Activated naive CD4-positive, alpha-beta T cell treated with anti-CD3 and anti-CD28 coated beads, Interleukin-2, amount 50 U/mL, for 72 hours (primary cell): ENCODE measurements at regions not wholly inside any gene's neighbourhood (a gene's known extent, or its start where the extent isn't known, plus 50 kb on each side); places are given as distances from the start of the nearest gene placed in this dataset.

ENCODE experiments used
- ATAC-seq, 2 donors: fragments of 150-1000 bp; cut with Tn5 transposase; 2 replicates each; pipeline ENCODE4 v1.10.0; 2021; ENCODE audit warnings: mild to moderate bottlenecking in 2 of 2, moderate library complexity in 2 of 2
- DNase-seq, 2 donors: peaks; one replicate each; pipeline ENCODE4 v3.0.0; 2021 to 2022; ENCODE audit warnings: low spot score in 2 of 2
- H3K27ac Mint-ChIP-seq, 2 donors: one replicate each; pipeline ENCODE4 v1.8.0; 2022; ENCODE audit warnings: mild to moderate bottlenecking in 2 of 2, mixed read lengths in 2 of 2
- H3K36me3 Mint-ChIP-seq, 2 donors: one replicate each; pipeline ENCODE4 v1.8.0; 2022; ENCODE audit warnings: mixed read lengths in 2 of 2
- H3K9me3 Mint-ChIP-seq, 2 donors: one replicate each; pipeline ENCODE4 v1.8.0; 2022; ENCODE audit warnings: mixed read lengths in 2 of 2

GRCh38 chr21:26784974-26785373 lies 60.2 kb downstream of the ADAMTS1 start:
- H3K36me3 Mint-ChIP-seq: no peaks in the 10 kb centered on the region
- H3K27ac Mint-ChIP-seq: no peak overlapping the region
- no peaks in the 10 kb centered on the region for H3K9me3 Mint-ChIP-seq
- DNase-seq (no peak), ATAC-seq (no peak)

- no peak for DNase-seq
- ATAC-seq: no peak
- H3K27ac Mint-ChIP-seq: no peak overlapping the region
- no peaks in the 10 kb centered on the region for H3K36me3 Mint-ChIP-seq
- H3K9me3 Mint-ChIP-seq: no peaks in the 10 kb centered on the region
Observed at GRCh38 chr21:26783466-26784195, 61.6 kb downstream of the ADAMTS1 start.

- no peak for DNase-seq
Observed at GRCh38 chr21:26782747-26783146, 62.5 kb downstream of the ADAMTS1 start.

GRCh38 chr21:26782331-26782730 lies 62.9 kb downstream of the ADAMTS1 start:
- ATAC-seq: no peak
- H3K36me3 Mint-ChIP-seq: no peaks in the 10 kb centered on the region
- H3K27ac Mint-ChIP-seq: no peak overlapping the region
- no peaks in the 10 kb centered on the region for H3K9me3 Mint-ChIP-seq
- DNase-seq: no peak

More at GRCh38 chr21:26782747-26783146, 62.5 kb downstream of the ADAMTS1 start:
- Mint-ChIP-seq H3K9me3 (no peaks in the 10 kb centered on the region), H3K27ac (no peak overlapping the region), H3K36me3 (no peaks in the 10 kb centered on the region)
- ATAC-seq: no peak

- Mint-ChIP-seq H3K9me3 (no peaks in the 10 kb centered on the region), H3K36me3 (no peaks in the 10 kb centered on the region), H3K27ac (no peak overlapping the region)
- no peak for DNase-seq
- no peak for ATAC-seq
Observed at GRCh38 chr21:26781331-26781730, 63.9 kb downstream of the ADAMTS1 start.

- Mint-ChIP-seq H3K9me3 (no peaks in the 10 kb centered on the region), H3K36me3 (no peaks in the 10 kb centered on the region), H3K27ac (no peak overlapping the region)
- no peak for ATAC-seq
- no peak for DNase-seq
Observed at GRCh38 chr21:26777166-26777565, 68.0 kb downstream of the ADAMTS1 start.

- Mint-ChIP-seq H3K27ac (no peak overlapping the region), H3K36me3 (no peaks in the 10 kb centered on the region), H3K9me3 (no peaks in the 10 kb centered on the region)
- DNase-seq (no peak), ATAC-seq (no peak)
Observed at GRCh38 chr21:26776310-26777021, 68.7 kb downstream of the ADAMTS1 start.

- H3K27ac Mint-ChIP-seq: no peak overlapping the region
- no peaks in the 10 kb centered on the region for H3K9me3 Mint-ChIP-seq
- ATAC-seq: no peak
- H3K36me3 Mint-ChIP-seq: no peaks in the 10 kb centered on the region
- no peak for DNase-seq
Observed at GRCh38 chr21:26773058-26773457, 72.2 kb downstream of the ADAMTS1 start.

- Mint-ChIP-seq H3K36me3 (no peaks in the 10 kb centered on the region), H3K9me3 (no peaks in the 10 kb centered on the region), H3K27ac (no peak overlapping the region)
- no peak for DNase-seq
- no peak for ATAC-seq
Observed at GRCh38 chr21:26769613-26770188, 75.5 kb downstream of the ADAMTS1 start.

GRCh38 chr21:26766826-26767325 lies 78.3 kb downstream of the ADAMTS1 start:
- H3K36me3 Mint-ChIP-seq: no peaks in the 10 kb centered on the region
- ATAC-seq (no peak), DNase-seq (no peak)
- no peaks in the 10 kb centered on the region for H3K9me3 Mint-ChIP-seq
- no peak overlapping the region for H3K27ac Mint-ChIP-seq

- peaks cover 0 to 7% of the 10 kb centered on the region in 2 donors for H3K9me3 Mint-ChIP-seq
- no peak for DNase-seq
- no peak for ATAC-seq
- no peak overlapping the region for H3K27ac Mint-ChIP-seq
- H3K36me3 Mint-ChIP-seq: no peaks in the 10 kb centered on the region
Observed at GRCh38 chr21:26761174-26761915, 83.9 kb downstream of the ADAMTS1 start.

GRCh38 chr21:26759731-26760130 lies 85.5 kb downstream of the ADAMTS1 start:
- DNase-seq: no peak
- Mint-ChIP-seq H3K27ac (no peak overlapping the region), H3K36me3 (no peaks in the 10 kb centered on the region), H3K9me3 (peaks cover 0 to 7% of the 10 kb centered on the region in 2 donors)
- no peak for ATAC-seq

GRCh38 chr21:26758083-26758880 lies 86.9 kb downstream of the ADAMTS1 start:
- Mint-ChIP-seq H3K27ac (no peak overlapping the region), H3K9me3 (peaks cover 0 to 7% of the 10 kb centered on the region in 2 donors), H3K36me3 (no peaks in the 10 kb centered on the region)
- ATAC-seq (no peak), DNase-seq (no peak)

- H3K9me3 Mint-ChIP-seq: peaks cover 0 to 7% of the 10 kb centered on the region in 2 donors
- no peaks in the 10 kb centered on the region for H3K36me3 Mint-ChIP-seq
- ATAC-seq (no peak), DNase-seq (no peak)
- H3K27ac Mint-ChIP-seq: no peak overlapping the region
Observed at GRCh38 chr21:26756491-26757159, 88.6 kb downstream of the ADAMTS1 start.

GRCh38 chr21:26754853-26755252 lies 90.4 kb downstream of the ADAMTS1 start:
- H3K36me3 Mint-ChIP-seq: no peaks in the 10 kb centered on the region
- ATAC-seq: no peak
- H3K27ac Mint-ChIP-seq: no peak overlapping the region

GRCh38 chr21:26753822-26754221 lies 91.4 kb downstream of the ADAMTS1 start:
- Mint-ChIP-seq H3K27ac (no peak overlapping the region), H3K9me3 (no peaks in the 10 kb centered on the region), H3K36me3 (no peaks in the 10 kb centered on the region)
- ATAC-seq: no peak
- DNase-seq: no peak

More at GRCh38 chr21:26754853-26755252, 90.4 kb downstream of the ADAMTS1 start:
- DNase-seq: no peak
- peaks cover 0 to 1% of the 10 kb centered on the region in 2 donors for H3K9me3 Mint-ChIP-seq
